Liver (tissue), 8 donors: ENCODE measurements at regions not wholly inside any gene's neighbourhood (a gene's known extent, or its start where the extent isn't known, plus 50 kb on each side); places are given as distances from the start of the nearest gene placed in this dataset.

Experiments used
- DNase-seq: peaks from one replicate; pipeline ENCODE4 v3.0.0-alpha.2; 2017; ENCODE audit warnings: low spot score
- H3K27ac ChIP-seq, 2 donors: one replicate each; pipeline ENCODE4 v1.7.0; 2013; ENCODE audit warnings: inconsistent platforms in 2 of 2, low read length in 2 of 2, control low read depth in 1 of 2, low read depth in 1 of 2, mild to moderate bottlenecking in 1 of 2
- H3K27me3 ChIP-seq, 4 donors: one replicate each; pipeline versions ENCODE4 v1.6.1 to v1.7.0; 2013; ENCODE audit warnings: low read length in 3 of 4, inconsistent platforms in 1 of 4, mild to moderate bottlenecking in 1 of 4, moderate library complexity in 1 of 4; ENCODE audit not compliant: control insufficient read depth in 4 of 4, insufficient read depth in 4 of 4
- H3K36me3 ChIP-seq, 4 donors: one replicate each; pipeline versions ENCODE4 v1.6.1 to v1.7.0; 2013; ENCODE audit warnings: low read length in 3 of 4, mild to moderate bottlenecking in 3 of 4, low read depth in 1 of 4, moderate library complexity in 1 of 4; ENCODE audit not compliant: control insufficient read depth in 4 of 4, insufficient read depth in 3 of 4
- H3K4me1 ChIP-seq, 4 donors: one replicate each; pipeline versions ENCODE4 v1.6.1 to v1.7.0; 2013; ENCODE audit warnings: low read length in 3 of 4, mild to moderate bottlenecking in 3 of 4, moderate library complexity in 1 of 4; ENCODE audit not compliant: control insufficient read depth in 4 of 4, insufficient read depth in 4 of 4
- H3K4me3 ChIP-seq, 3 donors: one replicate each; pipeline versions ENCODE4 v1.6.1 to v1.7.0; 2013; ENCODE audit warnings: low read length in 3 of 3, control low read depth in 1 of 3, low read depth in 1 of 3, mild to moderate bottlenecking in 1 of 3
- H3K9ac ChIP-seq, 2 donors: one replicate each; pipeline ENCODE4 v1.7.0; 2013; ENCODE audit warnings: low read length in 2 of 2, mild to moderate bottlenecking in 2 of 2, moderate library complexity in 2 of 2, control low read depth in 1 of 2, low read depth in 1 of 2
- H3K9me3 ChIP-seq, 4 donors: one replicate each; pipeline versions ENCODE4 v1.6.1 to v1.7.0; 2013; ENCODE audit warnings: low read length in 3 of 4; ENCODE audit not compliant: control insufficient read depth in 4 of 4
- ATF3 ChIP-seq: IDR thresholded peaks from 2 replicates; pipeline ENCODE4 v1.6.1; 2016; ENCODE audit warnings: antibody characterized with exemption
- FOXA1 ChIP-seq: IDR thresholded peaks from 2 replicates; pipeline ENCODE4 v1.6.1; 2016; ENCODE audit warnings: antibody characterized with exemption
- HNF4G ChIP-seq: IDR thresholded peaks from 2 replicates; pipeline ENCODE4 v1.6.1; 2016; ENCODE audit warnings: antibody characterized with exemption
- JUND ChIP-seq, 2 donors: IDR thresholded peaks; 2 replicates each; pipeline ENCODE4 v1.6.1; 2016; ENCODE audit warnings: antibody characterized with exemption in 2 of 2
- NR2F2 ChIP-seq: IDR thresholded peaks from 2 replicates; pipeline ENCODE4 v1.6.1; 2016; ENCODE audit warnings: antibody characterized with exemption
- RAD21 ChIP-seq, 2 donors: IDR thresholded peaks; 2 replicates each; pipeline ENCODE4 v1.6.1; 2016; ENCODE audit warnings: antibody characterized with exemption in 2 of 2, mild to moderate bottlenecking in 2 of 2
- SP1 ChIP-seq: IDR thresholded peaks from 2 replicates; pipeline ENCODE4 v1.6.1; 2018; ENCODE audit warnings: antibody characterized with exemption, mild to moderate bottlenecking
- ZBTB33 ChIP-seq: IDR thresholded peaks from 2 replicates; pipeline ENCODE4 v1.6.1; 2016; ENCODE audit warnings: antibody characterized with exemption
- WGBS: extraction: QIAGEN DNeasy Blood & Tissue Kit; methylation state at CpG from one replicate; pipeline ENCODE4 v1.1.7; 2013; 5-methylcytosine and 5-hydroxymethylcytosine counted together
- TF ChIP-seq, protein P1 (sequence below): fragments of 150-350 bp; IDR thresholded peaks from 2 replicates; pipeline ENCODE4 v1.5.1; 2017; ENCODE audit warnings: improper control_type of control experiment, low read depth, low read length; ENCODE audit not compliant: missing input control
- donor health status: healthy.
- donor health status: healthy.
- donor health status: healthy.
- donor health status: healthy.
- donor health status: healthy.

DNA sequence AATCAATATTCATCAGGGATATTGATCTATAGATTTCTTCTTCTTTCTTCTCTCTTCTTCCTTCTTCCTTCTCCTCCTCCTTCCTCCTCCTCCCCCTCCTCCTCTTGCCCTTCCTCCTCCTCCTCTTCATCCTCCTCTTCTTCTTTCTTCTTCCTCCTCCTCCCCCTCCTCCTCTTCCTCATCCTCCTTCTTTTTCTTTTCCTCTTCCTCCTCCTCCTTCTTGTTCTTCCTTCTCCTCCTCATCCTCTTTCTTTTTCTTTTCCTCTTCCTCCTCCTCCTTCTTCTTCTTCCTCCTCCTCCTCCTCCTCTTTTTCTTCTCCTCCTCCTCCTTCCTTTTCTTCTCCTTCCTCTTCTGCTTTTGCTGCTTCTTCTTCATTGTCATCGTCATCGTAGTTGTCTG lies 52.4 kb upstream of the SERINC1 start:
- Histone ChIP-seq H3K9me3 (peaks cover 0 to 4% (median 0%) of the 10 kb centered on the region in 4 donors), H3K36me3 (no peaks in the 10 kb centered on the region), H3K9ac (no peak overlapping the region), H3K27me3 (no peaks in the 10 kb centered on the region), H3K4me3 (no peak overlapping the region), H3K4me1 (no peaks in the 10 kb centered on the region), H3K27ac (no peak overlapping the region)
- no peak for TF ChIP-seq HNF4G
- TF ChIP-seq JUND (IDR thresholded peaks at IDR 0.05): no peak
- TF ChIP-seq NR2F2: no peak
- TF ChIP-seq, protein P1, sequence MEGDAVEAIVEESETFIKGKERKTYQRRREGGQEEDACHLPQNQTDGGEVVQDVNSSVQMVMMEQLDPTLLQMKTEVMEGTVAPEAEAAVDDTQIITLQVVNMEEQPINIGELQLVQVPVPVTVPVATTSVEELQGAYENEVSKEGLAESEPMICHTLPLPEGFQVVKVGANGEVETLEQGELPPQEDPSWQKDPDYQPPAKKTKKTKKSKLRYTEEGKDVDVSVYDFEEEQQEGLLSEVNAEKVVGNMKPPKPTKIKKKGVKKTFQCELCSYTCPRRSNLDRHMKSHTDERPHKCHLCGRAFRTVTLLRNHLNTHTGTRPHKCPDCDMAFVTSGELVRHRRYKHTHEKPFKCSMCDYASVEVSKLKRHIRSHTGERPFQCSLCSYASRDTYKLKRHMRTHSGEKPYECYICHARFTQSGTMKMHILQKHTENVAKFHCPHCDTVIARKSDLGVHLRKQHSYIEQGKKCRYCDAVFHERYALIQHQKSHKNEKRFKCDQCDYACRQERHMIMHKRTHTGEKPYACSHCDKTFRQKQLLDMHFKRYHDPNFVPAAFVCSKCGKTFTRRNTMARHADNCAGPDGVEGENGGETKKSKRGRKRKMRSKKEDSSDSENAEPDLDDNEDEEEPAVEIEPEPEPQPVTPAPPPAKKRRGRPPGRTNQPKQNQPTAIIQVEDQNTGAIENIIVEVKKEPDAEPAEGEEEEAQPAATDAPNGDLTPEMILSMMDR: no peak
- TF ChIP-seq ATF3: no peak
- TF ChIP-seq FOXA1: no peak
- TF ChIP-seq ZBTB33: no peak
- TF ChIP-seq RAD21 (IDR thresholded peaks at IDR 0.05): no peak
- no peak for TF ChIP-seq SP1
- WGBS: 49% methylated on average over 2 of the region's 2 CpGs
- no peak for DNase-seq

- peak; percentile 51 for DNase-seq
- WGBS: 1% methylated on average over 1 of the region's 1 CpG
These were observed 58.9 kb upstream of the SERINC1 start for GRCh38 chr6:122530440-122531046.

More at GRCh38 chr6:122530440-122531046, 58.9 kb upstream of the SERINC1 start:
- H3K36me3 ChIP-seq: no peaks in the 10 kb centered on the region
- no peaks in the 10 kb centered on the region for H3K4me1 ChIP-seq
- no peaks in the 10 kb centered on the region for H3K27me3 ChIP-seq
- no peak overlapping the region for H3K9ac ChIP-seq
- TF ChIP-seq, protein P1: peak; percentile 96
- TF ChIP-seq RAD21 (IDR thresholded peaks at IDR 0.05) (peak; percentile 92 to 97), JUND (IDR thresholded peaks at IDR 0.05) (no peak)
- H3K27ac ChIP-seq: no peak overlapping the region
- peaks cover 0 to 4% (median 0%) of the 10 kb centered on the region in 4 donors for H3K9me3 ChIP-seq
- H3K4me3 ChIP-seq: no peak overlapping the region
